Activated gamma-delta T cell treated with Interleukin-2 at 50 U/mL for 16 hours (primary cell): ENCODE measurements at regions not wholly inside any gene's neighbourhood (a gene's known extent, or its start where the extent isn't known, plus 50 kb on each side); places are given as distances from the start of the nearest gene placed in this dataset.

Experiments used
- DNase-seq: peaks from one replicate; pipeline ENCODE4 v3.0.0-alpha.2; 2020

DNA sequence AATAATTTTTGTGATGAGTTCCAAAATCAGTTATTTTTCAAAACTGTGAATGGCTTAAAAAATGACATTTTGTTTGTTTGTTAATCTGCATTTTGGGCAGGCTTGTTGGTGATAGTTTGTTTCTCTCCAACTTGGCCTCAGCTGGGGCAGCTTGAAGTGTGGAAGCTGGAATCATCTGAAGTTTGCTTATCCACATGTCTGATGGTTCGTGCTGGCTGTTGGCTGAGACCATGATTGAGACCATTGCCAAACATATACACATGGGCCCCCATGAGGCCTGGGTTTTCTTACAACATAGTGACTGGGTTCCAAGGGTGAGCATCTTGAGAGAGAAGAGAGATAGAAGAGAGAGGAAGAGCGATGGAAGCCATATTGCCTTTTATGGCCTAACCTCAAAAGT lies 201.2 kb downstream of the NDFIP2 start:
- DNase-seq = no peak

DNA sequence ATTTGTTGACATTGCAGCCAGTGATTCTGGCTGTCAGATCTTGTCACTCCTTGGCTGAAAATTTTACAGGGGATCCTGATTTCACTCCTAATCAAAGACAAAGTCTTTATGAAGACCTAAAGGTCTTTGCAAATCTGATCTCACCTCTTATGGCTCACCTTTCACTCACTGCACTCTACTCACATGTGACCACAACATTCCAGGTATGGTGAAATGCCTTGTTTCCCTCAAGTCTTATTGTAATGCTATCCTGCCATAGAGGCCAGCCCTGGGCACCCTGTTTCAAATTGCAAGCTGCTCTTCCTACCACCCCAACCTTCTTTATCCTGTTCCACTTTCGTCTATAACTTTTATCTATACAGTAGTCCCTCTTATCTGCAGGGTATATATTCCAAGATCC lies 200.1 kb downstream of the NDFIP2 start:
- no peak for DNase-seq

DNA sequence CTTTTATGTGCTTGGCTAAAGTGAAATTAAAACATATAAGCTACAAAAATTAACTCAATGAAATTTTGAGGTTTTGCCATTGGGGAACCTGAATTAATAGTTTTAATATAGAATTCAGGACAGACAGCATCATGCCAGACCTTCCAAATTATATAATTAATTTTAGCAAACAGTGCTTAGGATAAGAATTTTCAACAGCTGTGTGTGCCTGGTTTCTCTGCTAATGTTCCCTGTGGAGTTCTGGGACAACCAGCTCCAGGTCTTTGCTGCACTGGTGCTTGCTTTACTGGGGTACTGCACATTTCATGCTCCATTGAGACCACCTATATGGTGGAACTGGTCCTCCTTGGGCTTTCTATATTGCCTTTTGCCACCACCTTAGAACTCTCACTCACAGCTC lies 199.5 kb downstream of the NDFIP2 start:
- DNase-seq = no peak

DNA sequence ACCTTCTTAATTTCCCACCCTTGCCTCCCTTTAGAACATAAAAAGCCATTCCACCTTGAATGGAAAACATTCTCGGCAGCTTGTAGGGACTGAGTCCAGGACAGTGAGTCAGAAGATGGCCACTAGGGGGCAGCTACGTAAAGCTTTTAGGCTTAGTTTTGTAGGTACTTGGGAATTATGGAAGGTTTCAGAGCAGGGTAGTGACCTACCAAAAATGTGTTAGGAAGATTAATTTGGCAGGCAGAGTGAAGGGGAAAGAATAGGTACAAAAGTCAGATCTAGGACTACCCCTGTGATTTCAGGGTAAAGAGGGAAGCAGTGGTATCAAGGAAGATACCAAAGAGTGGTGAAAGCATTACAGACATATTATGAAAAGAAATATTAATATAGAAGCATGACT lies 198.4 kb downstream of the NDFIP2 start:
- DNase-seq = peak; percentile 38

DNA sequence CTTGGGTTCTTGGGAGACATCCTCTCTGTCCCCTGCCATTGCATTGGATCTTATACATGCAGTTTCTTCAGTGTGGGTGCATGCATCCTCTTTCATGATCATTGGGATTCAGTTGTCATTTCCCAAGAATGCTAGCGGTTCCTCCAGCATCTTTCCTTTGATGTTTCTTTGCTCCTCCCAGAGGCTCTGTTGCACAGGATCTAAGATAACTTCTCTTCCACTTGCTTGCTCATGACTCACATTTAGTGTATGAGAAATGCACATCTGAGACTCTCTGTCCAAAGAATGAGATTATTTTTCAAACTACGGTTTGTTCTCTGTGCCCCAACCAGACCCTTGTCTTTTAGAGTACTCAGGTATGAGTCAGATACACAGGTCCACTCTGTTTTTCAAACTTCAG lies 197.1 kb downstream of the NDFIP2 start:
- DNase-seq = no peak

GRCh38 chr13:79675931-79676660 lies 195.1 kb downstream of the NDFIP2 start:
- no peak for DNase-seq

DNA sequence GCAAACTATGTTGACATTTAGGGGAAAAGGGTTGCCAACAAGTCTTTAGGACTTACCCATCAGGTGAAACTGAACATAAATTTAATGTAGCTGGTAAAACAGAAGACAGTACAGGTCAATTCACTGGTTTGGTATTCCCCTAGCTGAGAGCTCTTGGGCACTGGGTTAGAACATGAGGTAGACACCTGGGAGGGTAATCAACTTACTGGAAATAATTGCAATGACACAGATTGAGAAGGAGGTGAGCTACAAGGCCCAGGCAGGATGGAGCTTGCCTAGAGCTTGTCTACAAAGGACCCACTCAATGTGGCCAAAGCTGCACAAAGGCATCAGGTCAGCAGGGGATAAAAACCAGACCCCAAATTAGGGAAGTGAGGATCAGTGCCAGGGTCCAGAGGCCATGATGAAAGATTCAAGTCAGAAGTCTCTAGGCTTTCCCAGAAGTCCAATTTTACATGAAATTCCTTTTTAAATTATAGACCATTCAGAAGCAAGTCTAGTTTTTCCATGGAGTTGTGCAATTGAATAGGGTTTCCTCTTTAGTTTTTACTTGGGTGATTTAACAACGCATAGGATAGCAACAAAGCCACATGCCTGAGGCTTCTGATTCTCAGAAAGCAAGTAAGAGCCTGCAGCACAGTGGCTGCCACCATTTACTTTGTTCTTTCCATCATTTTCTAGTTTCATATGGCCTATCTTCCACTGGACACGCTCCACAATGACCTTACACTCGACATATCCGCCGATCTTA lies 194.0 kb downstream of the NDFIP2 start:
- DNase-seq = no peak

- DNase-seq = no peak
These were observed 193.0 kb downstream of the NDFIP2 start for GRCh38 chr13:79673993-79674377.

DNA sequence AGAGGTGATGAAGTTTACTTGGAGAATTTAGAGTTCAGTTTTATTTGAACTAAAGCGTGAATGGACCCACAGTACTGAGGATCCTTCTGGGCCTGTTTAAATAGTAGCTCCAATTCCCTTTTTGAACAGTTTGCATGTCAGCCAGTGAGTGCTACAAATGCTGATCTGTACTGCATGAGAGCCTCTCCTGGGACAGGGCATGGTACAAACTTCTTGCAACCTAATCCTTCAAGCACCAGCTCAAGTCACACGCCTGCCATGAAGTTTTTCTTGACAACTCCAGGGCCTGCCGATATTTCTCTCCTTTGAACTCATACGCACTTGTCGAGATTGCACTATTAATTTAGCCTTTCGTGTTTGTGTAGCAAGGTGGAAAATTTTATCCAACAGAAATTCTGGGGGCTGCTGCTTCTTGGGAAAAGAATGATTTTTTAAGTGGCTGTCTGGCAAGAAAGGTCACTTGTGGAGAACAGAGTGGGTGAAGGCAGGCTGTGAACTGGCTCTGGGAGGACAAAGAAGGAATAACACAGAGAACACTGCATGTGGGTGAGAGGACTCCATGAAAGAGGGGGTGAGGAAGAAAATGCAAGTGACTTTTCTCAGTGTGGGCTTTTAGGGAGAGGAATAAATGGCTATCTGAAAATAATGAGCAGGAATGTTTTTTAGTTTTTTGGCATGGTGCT lies 192.5 kb downstream of the NDFIP2 start:
- DNase-seq = no peak

- no peak for DNase-seq
These were observed 190.5 kb downstream of the NDFIP2 start for GRCh38 chr13:79671420-79671819.

GRCh38 chr13:79668201-79668752 lies 187.3 kb downstream of the NDFIP2 start:
- no peak for DNase-seq

DNA sequence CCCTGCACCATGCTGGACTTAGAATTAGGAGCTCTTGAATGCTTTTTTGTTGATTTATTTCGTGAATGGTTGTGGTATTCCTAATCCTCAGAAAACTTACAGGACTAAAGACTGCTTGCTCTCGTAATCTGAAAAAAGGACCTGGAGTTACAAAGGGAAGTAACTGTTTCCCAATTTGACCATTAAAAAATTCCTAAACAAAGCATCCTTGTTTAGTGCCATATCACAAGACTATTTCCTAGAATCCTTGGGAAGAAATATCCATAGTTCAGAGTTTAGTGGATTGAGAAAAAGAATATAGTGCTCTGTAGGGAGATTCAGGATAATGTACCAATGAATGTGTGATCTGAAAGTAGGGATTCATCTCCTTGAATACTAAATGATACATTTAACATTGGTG lies 186.8 kb downstream of the NDFIP2 start:
- DNase-seq = no peak

DNA sequence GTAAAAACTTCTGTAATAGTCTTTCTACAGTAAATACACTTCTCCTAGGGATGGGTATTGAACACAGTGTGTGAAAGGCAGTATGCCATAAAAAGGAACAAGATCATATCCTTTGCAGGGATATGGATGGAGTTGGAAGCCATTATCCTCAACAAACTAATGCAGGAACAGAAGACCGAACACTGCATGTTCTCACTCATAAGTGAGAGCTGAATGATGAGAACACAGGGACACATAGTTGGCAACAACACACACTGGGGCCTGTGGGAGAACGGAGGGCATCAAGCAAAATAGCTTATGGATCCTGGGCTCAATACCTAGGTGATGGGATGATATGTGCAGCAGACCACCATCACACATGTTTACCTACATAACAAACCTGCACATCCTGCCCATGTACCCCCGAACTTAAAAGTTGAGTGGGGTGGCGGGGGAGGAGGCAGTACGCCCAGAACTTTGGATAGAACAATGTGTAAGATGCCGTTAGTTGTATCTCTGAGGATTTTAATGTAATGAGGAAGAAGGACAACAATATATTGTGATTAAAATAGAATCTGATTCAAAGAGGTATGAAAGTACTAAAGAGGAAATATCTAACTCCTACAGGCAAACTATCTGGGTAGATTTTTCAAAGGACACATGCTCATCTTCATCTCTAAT lies 183.2 kb downstream of the NDFIP2 start:
- no peak for DNase-seq

DNA sequence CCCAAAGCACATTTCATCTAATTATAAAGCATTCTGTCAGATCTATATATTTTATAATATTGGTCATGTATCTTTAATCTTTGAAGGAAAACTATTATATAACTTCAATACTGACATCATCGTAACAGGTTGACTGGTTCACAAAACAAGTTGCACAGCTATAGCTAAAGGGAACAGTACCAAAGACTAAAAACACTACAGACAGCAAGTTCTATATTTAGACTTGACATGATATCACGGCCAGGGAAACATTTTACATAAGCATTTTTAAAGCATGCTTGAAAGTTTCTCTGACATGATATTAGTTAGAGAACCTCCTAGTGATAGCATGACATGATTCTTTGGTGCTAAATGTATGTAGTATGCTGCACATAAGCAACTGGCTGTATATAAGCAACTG lies 182.5 kb downstream of the NDFIP2 start:
- no peak for DNase-seq

GRCh38 chr13:79662882-79663281 lies 181.9 kb downstream of the NDFIP2 start:
- no peak for DNase-seq

GRCh38 chr13:79660361-79660760 lies 179.4 kb downstream of the NDFIP2 start:
- no peak for DNase-seq

GRCh38 chr13:79659121-79659521 lies 178.2 kb downstream of the NDFIP2 start:
- no peak for DNase-seq

DNA sequence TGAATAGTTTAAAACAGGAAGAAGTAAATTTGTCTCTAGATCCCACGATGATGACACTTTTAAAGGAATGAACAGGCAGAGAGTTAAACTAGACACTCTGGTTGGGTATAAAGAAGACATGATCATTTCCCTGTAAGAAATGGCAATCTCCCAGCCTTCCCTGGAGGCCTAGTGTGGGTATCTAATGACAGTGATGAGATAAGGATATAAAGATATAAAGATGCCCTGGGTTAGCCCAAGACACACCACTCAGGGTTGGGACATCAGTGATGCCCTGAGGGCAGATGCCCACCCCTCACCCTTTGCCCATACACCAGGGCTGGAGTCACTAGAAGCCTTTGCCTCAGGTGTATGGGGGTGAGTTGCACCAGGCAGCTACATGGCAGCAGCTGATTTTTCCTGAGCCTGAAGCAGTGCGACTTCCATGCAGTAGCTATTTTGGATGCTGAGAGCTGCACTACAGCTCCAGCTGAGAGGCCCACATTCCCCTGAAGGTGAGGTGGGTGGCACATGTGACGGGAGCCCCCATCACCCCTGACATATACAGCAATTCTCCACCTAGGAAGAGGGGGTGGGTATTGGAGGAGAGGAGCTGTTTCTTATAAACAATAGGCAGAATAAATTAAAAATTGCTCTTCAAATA lies 177.5 kb downstream of the NDFIP2 start:
- no peak for DNase-seq

GRCh38 chr13:79655509-79655908 lies 174.6 kb downstream of the NDFIP2 start:
- no peak for DNase-seq

GRCh38 chr13:79654520-79654919 lies 173.6 kb downstream of the NDFIP2 start:
- no peak for DNase-seq

DNA sequence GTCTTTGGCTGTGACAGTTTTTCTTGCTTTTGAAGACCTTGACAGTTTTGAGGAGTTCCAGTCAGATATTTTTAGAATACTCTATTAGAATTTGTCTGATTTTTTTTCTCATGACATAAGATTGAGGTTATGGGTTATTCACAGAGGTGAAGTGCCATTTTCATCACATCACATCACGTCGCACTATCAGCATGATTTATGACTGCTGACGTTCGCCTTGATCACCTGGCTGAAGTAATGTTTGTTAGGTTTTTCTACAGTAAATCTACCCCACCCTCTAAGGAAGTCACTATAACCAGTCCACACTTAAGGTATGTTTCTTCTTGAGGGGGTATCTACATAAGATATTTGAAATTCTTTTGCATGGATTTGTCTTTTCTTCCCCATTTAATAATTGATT lies 169.7 kb downstream of the NDFIP2 start:
- no peak for DNase-seq

- no peak for DNase-seq
These were observed 167.2 kb downstream of the NDFIP2 start for GRCh38 chr13:79648191-79648590.

DNA sequence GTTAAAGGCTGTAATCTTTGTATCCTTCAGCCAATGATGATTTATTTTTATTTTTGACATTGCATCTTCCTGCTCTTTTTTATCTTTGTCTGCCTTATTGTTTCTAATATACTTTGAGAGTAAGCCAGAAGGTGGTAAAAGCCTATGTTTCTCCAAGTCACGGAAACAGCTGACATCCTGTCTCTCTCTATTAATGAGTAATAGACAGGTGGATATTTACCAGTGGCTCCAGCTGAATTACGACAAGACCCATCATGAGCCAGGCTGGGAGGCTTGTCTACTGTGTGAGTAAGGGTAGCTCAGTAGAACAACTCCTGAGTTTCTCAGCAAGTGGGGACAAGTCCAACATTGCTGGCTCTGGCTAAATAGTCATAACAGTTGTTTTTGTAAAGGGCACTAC lies 166.6 kb downstream of the NDFIP2 start:
- no peak for DNase-seq
